Activated CD8-positive, alpha-beta T cell treated with anti-CD3 and anti-CD28 coated beads for 36 hours (primary cell): ENCODE measurements at regions not wholly inside any gene's neighbourhood (a gene's known extent, or its start where the extent isn't known, plus 50 kb on each side); places are given as distances from the start of the nearest gene placed in this dataset.

Source experiments
- ATAC-seq: fragments of 200-7000 bp; cut with Tn5 transposase; one replicate; pipeline ENCODE4 v1.10.0; 2021; ENCODE audit warnings: mild to moderate bottlenecking, moderate library complexity
- CTCF ChIA-PET: fragments of 350-600 bp; sonication (Branson Sonifier 250); formaldehyde crosslinking; loops from one replicate; lab custom pipeline; 2021; ENCODE audit warnings: antibody characterized with exemption; lab: Charles Lee
- POLR2A ChIA-PET: fragments of 350-600 bp; sonication (Branson Sonifier 250); formaldehyde crosslinking; loops from one replicate; lab custom pipeline; 2021; ENCODE audit warnings: antibody characterized with exemption; lab: Charles Lee
- DNase-seq: peaks from one replicate; pipeline ENCODE4 v3.0.0-alpha.2; 2020
- H3K27ac Mint-ChIP-seq: one replicate; pipeline ENCODE4 v1.8.0; 2021; ENCODE audit warnings: mild to moderate bottlenecking, mixed read lengths
- H3K27me3 Mint-ChIP-seq: one replicate; pipeline ENCODE4 v1.8.0; 2021; ENCODE audit warnings: mixed read lengths
- H3K36me3 Mint-ChIP-seq: one replicate; pipeline ENCODE4 v1.8.0; 2021; ENCODE audit warnings: low read depth, mixed read lengths
- H3K4me1 Mint-ChIP-seq: one replicate; pipeline ENCODE4 v1.8.0; 2021; ENCODE audit warnings: low read depth, mixed read lengths
- H3K4me3 Mint-ChIP-seq: one replicate; pipeline ENCODE4 v1.8.0; 2021; ENCODE audit warnings: mild to moderate bottlenecking, moderate library complexity, mixed read lengths
- H3K9me3 Mint-ChIP-seq: one replicate; pipeline ENCODE4 v1.8.0; 2021; ENCODE audit warnings: mixed read lengths
- intact Hi-C: fragments of 100-400 bp; cut with micrococcal nuclease; formaldehyde crosslinking; loops from one replicate; pipeline ENCODE4 v1.10.0; 2022
- TF ChIP-seq, protein P1 (sequence below): fragments of 200-600 bp; IDR thresholded peaks from one replicate; pipeline ENCODE4 v1.8.0; 2022; ENCODE audit warnings: antibody characterized with exemption, mild to moderate bottlenecking

GRCh38 chr7:48811071-48811470 lies 113.3 kb upstream of the CDC14C start:
- H3K9me3 Mint-ChIP-seq, result no peaks in the 10 kb centered on the region
- ChIA-PET CTCF (no interaction called here), POLR2A (no interaction called here)
- H3K36me3 Mint-ChIP-seq, result no peaks in the 10 kb centered on the region
- no peak overlapping the region for H3K4me3 Mint-ChIP-seq
- H3K27me3 Mint-ChIP-seq, result no peaks in the 10 kb centered on the region
- ATAC-seq (no peak), DNase-seq (no peak)
- H3K27ac Mint-ChIP-seq, result no peak overlapping the region
- H3K4me1 Mint-ChIP-seq, result no peaks in the 10 kb centered on the region
- intact Hi-C loops, result no loop called here
- TF ChIP-seq, protein P1, sequence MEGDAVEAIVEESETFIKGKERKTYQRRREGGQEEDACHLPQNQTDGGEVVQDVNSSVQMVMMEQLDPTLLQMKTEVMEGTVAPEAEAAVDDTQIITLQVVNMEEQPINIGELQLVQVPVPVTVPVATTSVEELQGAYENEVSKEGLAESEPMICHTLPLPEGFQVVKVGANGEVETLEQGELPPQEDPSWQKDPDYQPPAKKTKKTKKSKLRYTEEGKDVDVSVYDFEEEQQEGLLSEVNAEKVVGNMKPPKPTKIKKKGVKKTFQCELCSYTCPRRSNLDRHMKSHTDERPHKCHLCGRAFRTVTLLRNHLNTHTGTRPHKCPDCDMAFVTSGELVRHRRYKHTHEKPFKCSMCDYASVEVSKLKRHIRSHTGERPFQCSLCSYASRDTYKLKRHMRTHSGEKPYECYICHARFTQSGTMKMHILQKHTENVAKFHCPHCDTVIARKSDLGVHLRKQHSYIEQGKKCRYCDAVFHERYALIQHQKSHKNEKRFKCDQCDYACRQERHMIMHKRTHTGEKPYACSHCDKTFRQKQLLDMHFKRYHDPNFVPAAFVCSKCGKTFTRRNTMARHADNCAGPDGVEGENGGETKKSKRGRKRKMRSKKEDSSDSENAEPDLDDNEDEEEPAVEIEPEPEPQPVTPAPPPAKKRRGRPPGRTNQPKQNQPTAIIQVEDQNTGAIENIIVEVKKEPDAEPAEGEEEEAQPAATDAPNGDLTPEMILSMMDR, result no peak

DNA sequence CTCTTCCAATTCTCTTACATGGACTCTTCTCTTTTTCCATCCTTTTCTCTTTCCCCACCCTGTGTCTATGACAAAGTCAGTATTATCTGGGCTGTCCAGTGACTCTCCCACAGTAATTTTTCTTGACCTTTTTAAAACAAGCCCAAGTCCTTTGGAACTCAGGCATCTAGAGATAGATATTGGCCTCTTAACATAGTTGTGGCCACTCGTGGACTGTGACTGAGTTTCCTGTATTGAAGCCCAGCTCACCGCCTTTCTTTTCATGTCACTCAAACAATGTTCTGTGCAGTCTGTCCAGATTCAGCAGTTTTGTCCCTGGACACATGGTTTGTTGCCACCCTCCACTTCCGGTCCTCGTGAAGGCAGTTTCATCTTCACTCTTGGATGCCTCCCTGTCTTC lies 110.9 kb upstream of the CDC14C start:
- H3K4me1 Mint-ChIP-seq, result no peaks in the 10 kb centered on the region
- no peak overlapping the region for H3K27ac Mint-ChIP-seq
- intact Hi-C loops, result no loop called here
- DNase-seq (no peak), ATAC-seq (no peak)
- POLR2A ChIA-PET, result no interaction called here
- H3K4me3 Mint-ChIP-seq, result no peak overlapping the region
- H3K36me3 Mint-ChIP-seq, result no peaks in the 10 kb centered on the region
- H3K27me3 Mint-ChIP-seq, result no peaks in the 10 kb centered on the region
- CTCF ChIA-PET, result no interaction called here
- TF ChIP-seq, protein P1, result no peak
- peaks cover 3% of the 10 kb centered on the region for H3K9me3 Mint-ChIP-seq

DNA sequence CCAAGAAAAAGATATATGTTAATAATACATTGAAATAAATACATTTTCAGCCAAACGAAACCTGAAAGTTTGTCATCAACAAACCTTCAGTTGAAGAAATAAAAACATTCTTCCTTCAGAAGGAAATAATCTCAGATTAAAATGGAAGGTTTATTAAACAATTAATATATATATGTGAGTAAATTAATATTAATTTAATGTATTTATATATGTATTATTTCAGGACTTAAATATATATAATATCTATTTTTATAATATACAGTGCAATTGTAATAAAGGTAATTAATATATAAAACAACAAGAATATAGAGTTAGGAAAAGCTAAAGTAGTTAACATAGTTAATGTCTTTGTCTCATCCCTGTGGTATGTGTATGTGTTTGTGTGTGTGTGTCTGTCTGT lies 102.2 kb upstream of the CDC14C start:
- ATAC-seq (no peak), DNase-seq (no peak)
- H3K4me3 Mint-ChIP-seq, result no peak overlapping the region
- H3K36me3 Mint-ChIP-seq, result no peaks in the 10 kb centered on the region
- H3K27ac Mint-ChIP-seq, result no peak overlapping the region
- intact Hi-C loops, result no loop called here
- ChIA-PET CTCF (interaction anchor here (0.6 to 0.7 kb wide), 2 partner anchors 112 to 1790 kb away, joined by 3 read pairs; no protein-coding TSS in a partner anchor), POLR2A (no interaction called here)
- no peaks in the 10 kb centered on the region for H3K4me1 Mint-ChIP-seq
- TF ChIP-seq, protein P1, result no peak
- no peaks in the 10 kb centered on the region for H3K27me3 Mint-ChIP-seq
- peaks cover 3% of the 10 kb centered on the region for H3K9me3 Mint-ChIP-seq

- H3K4me3 Mint-ChIP-seq, result no peak overlapping the region
- no peak overlapping the region for H3K27ac Mint-ChIP-seq
- TF ChIP-seq, protein P1, result no peak
- ChIA-PET CTCF (no interaction called here), POLR2A (no interaction called here)
- no peaks in the 10 kb centered on the region for H3K4me1 Mint-ChIP-seq
- DNase-seq (no peak), ATAC-seq (no peak)
- no peaks in the 10 kb centered on the region for H3K36me3 Mint-ChIP-seq
- intact Hi-C loops, result no loop called here
- no peaks in the 10 kb centered on the region for H3K9me3 Mint-ChIP-seq
- no peaks in the 10 kb centered on the region for H3K27me3 Mint-ChIP-seq
Observed at GRCh38 chr7:48832303-48832845, 92.0 kb upstream of the CDC14C start.

GRCh38 chr7:48837266-48837665 lies 87.1 kb upstream of the CDC14C start:
- no peaks in the 10 kb centered on the region for H3K9me3 Mint-ChIP-seq
- H3K4me3 Mint-ChIP-seq, result no peak overlapping the region
- no peak for ATAC-seq
- CTCF ChIA-PET, result interaction anchor here (0.6 kb wide), 1 partner anchor 1415 kb away, joined by 3 read pairs; no protein-coding TSS in a partner anchor
- H3K36me3 Mint-ChIP-seq, result no peaks in the 10 kb centered on the region
- DNase-seq, result no peak
- intact Hi-C loops, result no loop called here
- TF ChIP-seq, protein P1, result no peak
- POLR2A ChIA-PET, result no interaction called here
- H3K4me1 Mint-ChIP-seq, result no peaks in the 10 kb centered on the region
- no peak overlapping the region for H3K27ac Mint-ChIP-seq
- no peaks in the 10 kb centered on the region for H3K27me3 Mint-ChIP-seq
